Activated B cell treated with CpG ODN at 0.5 μM for 24 hours (primary cell): ENCODE measurements at regions not wholly inside any gene's neighbourhood (a gene's known extent, or its start where the extent isn't known, plus 50 kb on each side); places are given as distances from the start of the nearest gene placed in this dataset.

Experiments
- ATAC-seq: fragments of 200-7000 bp; cut with Tn5 transposase; one replicate; pipeline ENCODE4 v1.10.0; 2021; ENCODE audit warnings: low read depth, mild to moderate bottlenecking, moderate library complexity
- CTCF ChIA-PET: fragments of 350-600 bp; sonication (Branson Sonifier 250); formaldehyde crosslinking; loops from one replicate; lab custom pipeline; 2021; ENCODE audit warnings: antibody characterized with exemption; lab: Charles Lee
- POLR2A ChIA-PET: fragments of 350-600 bp; sonication (Branson Sonifier 250); formaldehyde crosslinking; loops from one replicate; lab custom pipeline; 2021; ENCODE audit warnings: antibody characterized with exemption; lab: Charles Lee
- DNase-seq: peaks from one replicate; pipeline ENCODE4 v3.0.0; 2022
- H3K27ac Mint-ChIP-seq: one replicate; pipeline ENCODE4 v1.8.0; 2020; ENCODE audit warnings: mixed read lengths
- H3K27me3 Mint-ChIP-seq: one replicate; pipeline ENCODE4 v1.8.0; 2021; ENCODE audit warnings: mixed read lengths
- H3K36me3 Mint-ChIP-seq: one replicate; pipeline ENCODE4 v1.8.0; 2021; ENCODE audit warnings: low read depth, mixed read lengths
- H3K4me1 Mint-ChIP-seq: one replicate; pipeline ENCODE4 v1.8.0; 2021; ENCODE audit warnings: mixed read lengths
- H3K4me3 Mint-ChIP-seq: one replicate; pipeline ENCODE4 v1.8.0; 2020; ENCODE audit warnings: mild to moderate bottlenecking, mixed read lengths
- H3K9me3 Mint-ChIP-seq: one replicate; pipeline ENCODE4 v1.8.0; 2020; ENCODE audit warnings: mixed read lengths
- intact Hi-C: fragments of 100-400 bp; cut with micrococcal nuclease; formaldehyde crosslinking; loops from one replicate; pipeline ENCODE4 v1.15.1; 2024
- TF ChIP-seq, protein P1 (sequence below): fragments of 200-600 bp; IDR thresholded peaks from one replicate; pipeline ENCODE4 v1.8.0; 2022; ENCODE audit warnings: antibody characterized with exemption, mild to moderate bottlenecking

DNA sequence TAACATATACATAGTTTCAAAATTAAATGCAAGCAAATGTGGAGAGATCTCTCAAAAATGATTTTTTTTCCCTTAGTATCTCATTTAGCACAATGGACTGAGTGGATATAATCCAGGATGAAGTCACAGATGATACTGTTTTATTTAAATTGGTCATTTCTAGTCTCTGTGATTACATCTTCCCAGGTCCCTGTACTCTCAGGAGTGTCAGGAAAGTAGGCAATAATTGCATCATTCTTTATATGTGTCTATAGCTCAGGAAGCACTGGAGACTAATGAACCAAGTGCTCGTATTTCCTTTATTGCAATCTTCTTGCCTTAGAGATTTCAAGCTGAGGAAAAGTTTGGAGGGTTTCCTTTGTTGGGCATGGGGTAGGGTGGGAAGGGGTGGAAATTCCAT is 309.4 kb upstream of the THRB start:
- DNase-seq, result no peak
- no peaks in the 10 kb centered on the region for H3K36me3 Mint-ChIP-seq
- H3K4me3 Mint-ChIP-seq, result no peak overlapping the region
- no peak overlapping the region for H3K27ac Mint-ChIP-seq
- ChIA-PET POLR2A (no interaction called here), CTCF (no interaction called here)
- TF ChIP-seq, protein P1, sequence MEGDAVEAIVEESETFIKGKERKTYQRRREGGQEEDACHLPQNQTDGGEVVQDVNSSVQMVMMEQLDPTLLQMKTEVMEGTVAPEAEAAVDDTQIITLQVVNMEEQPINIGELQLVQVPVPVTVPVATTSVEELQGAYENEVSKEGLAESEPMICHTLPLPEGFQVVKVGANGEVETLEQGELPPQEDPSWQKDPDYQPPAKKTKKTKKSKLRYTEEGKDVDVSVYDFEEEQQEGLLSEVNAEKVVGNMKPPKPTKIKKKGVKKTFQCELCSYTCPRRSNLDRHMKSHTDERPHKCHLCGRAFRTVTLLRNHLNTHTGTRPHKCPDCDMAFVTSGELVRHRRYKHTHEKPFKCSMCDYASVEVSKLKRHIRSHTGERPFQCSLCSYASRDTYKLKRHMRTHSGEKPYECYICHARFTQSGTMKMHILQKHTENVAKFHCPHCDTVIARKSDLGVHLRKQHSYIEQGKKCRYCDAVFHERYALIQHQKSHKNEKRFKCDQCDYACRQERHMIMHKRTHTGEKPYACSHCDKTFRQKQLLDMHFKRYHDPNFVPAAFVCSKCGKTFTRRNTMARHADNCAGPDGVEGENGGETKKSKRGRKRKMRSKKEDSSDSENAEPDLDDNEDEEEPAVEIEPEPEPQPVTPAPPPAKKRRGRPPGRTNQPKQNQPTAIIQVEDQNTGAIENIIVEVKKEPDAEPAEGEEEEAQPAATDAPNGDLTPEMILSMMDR, result no peak
- H3K27me3 Mint-ChIP-seq, result no peaks in the 10 kb centered on the region
- H3K9me3 Mint-ChIP-seq, result no peaks in the 10 kb centered on the region
- intact Hi-C loops, result no loop called here
- no peaks in the 10 kb centered on the region for H3K4me1 Mint-ChIP-seq
- ATAC-seq, result no peak

DNA sequence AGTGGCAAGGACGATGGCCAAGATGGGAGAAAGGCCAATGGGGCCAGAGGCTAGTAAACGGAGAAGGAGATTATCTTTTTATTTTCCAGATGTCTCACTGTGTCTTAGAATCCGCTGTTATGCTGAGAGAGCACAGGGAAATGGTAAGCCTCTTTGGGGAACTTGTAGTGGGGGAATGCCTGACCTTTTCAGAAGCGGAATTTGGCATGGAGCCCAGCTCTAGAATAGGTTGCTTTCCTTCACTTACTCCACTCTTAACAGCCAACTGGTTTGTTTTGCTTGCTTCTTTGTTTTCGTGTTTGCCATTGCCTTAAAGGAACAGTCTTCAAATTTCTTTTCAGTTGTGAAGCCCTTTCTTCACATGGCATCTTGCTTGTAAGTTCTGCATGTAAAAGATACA is 316.2 kb upstream of the THRB start:
- Mint-ChIP-seq H3K36me3 (no peaks in the 10 kb centered on the region), H3K4me3 (no peak overlapping the region), H3K27ac (no peak overlapping the region), H3K9me3 (no peaks in the 10 kb centered on the region), H3K4me1 (no peaks in the 10 kb centered on the region), H3K27me3 (no peaks in the 10 kb centered on the region)
- DNase-seq (no peak), ATAC-seq (no peak)
- intact Hi-C loops, result no loop called here
- ChIA-PET POLR2A (no interaction called here), CTCF (no interaction called here)
- TF ChIP-seq, protein P1, result no peak

DNA sequence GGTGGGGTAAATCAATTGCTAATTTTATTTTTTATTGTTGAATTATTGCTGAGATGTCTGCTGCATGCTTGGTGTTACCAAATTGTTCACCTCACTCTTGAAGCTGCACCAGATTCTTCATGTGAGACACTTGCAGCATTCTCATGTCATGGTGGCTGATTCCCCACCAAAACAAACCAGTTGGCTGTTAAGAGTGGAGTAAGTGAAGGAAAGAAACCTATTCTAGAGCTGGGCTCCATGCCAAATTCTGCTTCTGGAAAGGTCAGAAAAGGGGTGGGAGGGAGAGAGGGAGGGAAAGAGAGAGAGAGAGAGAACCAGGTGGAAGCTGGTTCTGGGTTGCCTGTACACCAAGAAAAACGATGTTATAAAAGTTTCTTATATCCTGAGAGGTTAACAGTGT is 317.5 kb upstream of the THRB start:
- ChIA-PET POLR2A (no interaction called here), CTCF (no interaction called here)
- Mint-ChIP-seq H3K27me3 (no peaks in the 10 kb centered on the region), H3K4me1 (no peaks in the 10 kb centered on the region), H3K4me3 (no peak overlapping the region), H3K36me3 (no peaks in the 10 kb centered on the region), H3K27ac (no peak overlapping the region), H3K9me3 (no peaks in the 10 kb centered on the region)
- TF ChIP-seq, protein P1, result no peak
- intact Hi-C loops, result no loop called here
- DNase-seq (no peak), ATAC-seq (no peak)

DNA sequence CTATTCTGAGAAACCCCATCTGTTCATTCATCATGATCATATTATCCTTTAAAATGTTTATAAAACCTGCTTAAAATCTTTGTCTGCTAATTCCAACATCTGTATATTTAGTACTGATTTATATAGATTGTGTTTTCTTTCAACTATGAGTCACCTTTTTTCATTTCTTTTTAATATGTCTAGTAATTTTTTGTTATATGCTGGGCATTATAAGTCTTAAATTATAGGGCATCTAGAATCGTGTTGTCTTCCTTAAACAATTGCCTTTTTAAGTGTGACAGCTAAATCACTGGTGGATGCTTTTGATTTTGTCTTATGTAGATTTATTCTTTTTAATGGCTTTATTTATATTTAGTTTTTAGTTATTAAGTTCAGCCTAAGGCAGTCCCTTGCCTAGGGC is 323.4 kb upstream of the THRB start:
- intact Hi-C loops, result no loop called here
- TF ChIP-seq, protein P1, result no peak
- Mint-ChIP-seq H3K4me1 (no peaks in the 10 kb centered on the region), H3K36me3 (no peaks in the 10 kb centered on the region), H3K27ac (no peak overlapping the region), H3K27me3 (peaks cover 2% of the 10 kb centered on the region), H3K4me3 (no peak overlapping the region), H3K9me3 (peaks cover 3% of the 10 kb centered on the region)
- POLR2A ChIA-PET, result no interaction called here
- CTCF ChIA-PET, result no interaction called here
- DNase-seq (no peak), ATAC-seq (no peak)

DNA sequence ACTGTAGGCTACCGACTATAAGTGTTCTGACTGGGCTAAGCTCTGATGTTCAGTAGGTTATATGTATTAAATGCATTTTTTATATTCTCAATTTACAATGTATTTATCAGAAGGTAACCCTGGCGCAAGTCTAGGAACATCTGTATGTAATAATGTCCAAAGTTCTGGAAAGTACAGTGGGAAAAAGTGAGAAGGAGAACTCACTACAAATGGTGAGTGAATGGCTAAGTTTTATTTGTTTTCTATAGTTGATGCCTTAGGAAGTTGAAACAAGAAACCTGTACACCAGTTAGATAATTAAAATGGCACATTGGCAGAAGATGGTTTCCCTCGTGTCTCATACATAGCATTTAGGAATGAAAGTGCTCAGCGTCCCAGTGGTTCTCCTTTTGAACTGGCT is 333.4 kb upstream of the THRB start:
- Mint-ChIP-seq H3K27me3 (peaks cover 36% of the 10 kb centered on the region), H3K4me3 (no peak overlapping the region), H3K4me1 (peaks cover 3% of the 10 kb centered on the region), H3K36me3 (no peaks in the 10 kb centered on the region), H3K27ac (no peak overlapping the region), H3K9me3 (no peaks in the 10 kb centered on the region)
- CTCF ChIA-PET, result no interaction called here
- ATAC-seq (no peak), DNase-seq (no peak)
- TF ChIP-seq, protein P1, result no peak
- intact Hi-C loops, result no loop called here
- POLR2A ChIA-PET, result no interaction called here
